NCI-H1694 (cell line): ENCODE measurements at regions not wholly inside any gene's neighbourhood (a gene's known extent, or its start where the extent isn't known, plus 50 kb on each side); places are given as distances from the start of the nearest gene placed in this dataset.

ENCODE experiments used
- DNase-seq: peaks from one replicate; lab custom pipeline; 2025; lab: John Stamatoyannopoulos, UW

- DNase-seq, result no peak
Measured at GRCh38 chr6:168968801-168969200, 284.8 kb downstream of the THBS2 start.

GRCh38 chr6:168968228-168968627 lies 285.4 kb downstream of the THBS2 start:
- no peak for DNase-seq

GRCh38 chr6:168967281-168967925 lies 286.2 kb downstream of the THBS2 start:
- no peak for DNase-seq

- no peak for DNase-seq
Measured at GRCh38 chr6:168964138-168964835, 289.4 kb downstream of the THBS2 start.

- no peak for DNase-seq
Measured at GRCh38 chr6:168962886-168963285, 290.8 kb downstream of the THBS2 start.

- no peak for DNase-seq
Measured at GRCh38 chr6:168961264-168961656, 292.4 kb downstream of the THBS2 start.

- DNase-seq, result no peak
Measured at GRCh38 chr6:168960551-168961263, 292.9 kb downstream of the THBS2 start.

GRCh38 chr6:168959696-168960095 lies 293.9 kb downstream of the THBS2 start:
- DNase-seq, result no peak

- DNase-seq, result no peak
Measured at GRCh38 chr6:168956884-168957730, 296.5 kb downstream of the THBS2 start.

- DNase-seq, result no peak
Measured at GRCh38 chr6:168956141-168956838, 297.4 kb downstream of the THBS2 start.

- no peak for DNase-seq
Measured at GRCh38 chr6:168953461-168953860, 300.2 kb downstream of the THBS2 start.

- no peak for DNase-seq
Measured at GRCh38 chr6:168951217-168951616, 302.4 kb downstream of the THBS2 start.

- DNase-seq, result no peak
Measured at GRCh38 chr6:168950858-168951214, 302.8 kb downstream of the THBS2 start.

GRCh38 chr6:168949981-168950857 lies 303.4 kb downstream of the THBS2 start:
- DNase-seq, result no peak

GRCh38 chr6:168948990-168949531 lies 304.6 kb downstream of the THBS2 start:
- DNase-seq, result no peak

- no peak for DNase-seq
Measured at GRCh38 chr6:168948002-168948401, 305.6 kb downstream of the THBS2 start.

- DNase-seq, result no peak
Measured at GRCh38 chr6:168943231-168943905, 310.3 kb downstream of the THBS2 start.

GRCh38 chr6:168942646-168943045 lies 311.0 kb downstream of the THBS2 start:
- no peak for DNase-seq

- no peak for DNase-seq
Measured at GRCh38 chr6:168941036-168941435, 312.6 kb downstream of the THBS2 start.

- DNase-seq, result no peak
Measured at GRCh38 chr6:168939796-168940195, 313.9 kb downstream of the THBS2 start.
